NCI-H748 (cell line): ENCODE measurements at regions not wholly inside any gene's neighbourhood (a gene's known extent, or its start where the extent isn't known, plus 50 kb on each side); places are given as distances from the start of the nearest gene placed in this dataset.
"Not testable (repeated sequence)": the region's sequence is repeated elsewhere in the genome, so short reads cannot be mapped to it uniquely, and the experiment has no call there.

Source experiments
- DNase-seq: peaks from one replicate; lab custom pipeline; 2025; ENCODE audit not compliant: unreplicated experiment; lab: John Stamatoyannopoulos, UW

DNA sequence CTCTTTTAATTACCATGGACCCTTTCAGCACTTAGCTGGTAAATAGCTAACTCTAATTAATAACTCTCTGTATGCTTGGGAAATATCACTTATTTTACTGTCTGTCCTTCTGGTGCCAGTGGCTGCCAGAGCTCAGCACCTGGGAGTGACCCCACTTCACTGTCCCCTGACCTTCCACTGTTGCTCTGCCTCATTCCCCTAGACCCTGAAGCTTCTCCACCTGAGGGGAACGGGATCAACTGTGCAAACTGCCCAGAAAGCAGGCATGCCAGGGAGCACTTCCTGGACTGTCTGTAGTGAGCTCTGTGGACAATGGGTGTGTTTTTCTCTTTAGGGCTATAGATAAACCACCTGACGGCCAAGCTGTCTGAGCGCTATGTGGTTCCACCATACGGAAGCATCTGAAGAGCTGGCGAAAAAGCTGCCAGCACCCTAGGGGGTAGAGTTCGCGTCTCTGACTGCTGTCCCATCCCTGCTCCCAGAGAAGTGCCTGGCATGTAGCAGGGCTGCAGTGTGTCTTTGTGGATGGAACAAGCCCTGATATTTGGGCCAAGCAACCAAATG, 106.3 kb upstream of the FOXA2 start:
- peak; percentile 23 for DNase-seq

- DNase-seq = peak; percentile 88
These were observed 107.2 kb upstream of the FOXA2 start for GRCh38 chr20:22691369-22692118.

- no peak for DNase-seq
These were observed 107.7 kb upstream of the FOXA2 start for GRCh38 chr20:22692119-22692475.

GRCh38 chr20:22692620-22693019, 108.2 kb upstream of the FOXA2 start:
- DNase-seq = not testable (repeated sequence)

- DNase-seq = no peak
These were observed 112.4 kb upstream of the FOXA2 start for GRCh38 chr20:22696759-22697158.

DNA sequence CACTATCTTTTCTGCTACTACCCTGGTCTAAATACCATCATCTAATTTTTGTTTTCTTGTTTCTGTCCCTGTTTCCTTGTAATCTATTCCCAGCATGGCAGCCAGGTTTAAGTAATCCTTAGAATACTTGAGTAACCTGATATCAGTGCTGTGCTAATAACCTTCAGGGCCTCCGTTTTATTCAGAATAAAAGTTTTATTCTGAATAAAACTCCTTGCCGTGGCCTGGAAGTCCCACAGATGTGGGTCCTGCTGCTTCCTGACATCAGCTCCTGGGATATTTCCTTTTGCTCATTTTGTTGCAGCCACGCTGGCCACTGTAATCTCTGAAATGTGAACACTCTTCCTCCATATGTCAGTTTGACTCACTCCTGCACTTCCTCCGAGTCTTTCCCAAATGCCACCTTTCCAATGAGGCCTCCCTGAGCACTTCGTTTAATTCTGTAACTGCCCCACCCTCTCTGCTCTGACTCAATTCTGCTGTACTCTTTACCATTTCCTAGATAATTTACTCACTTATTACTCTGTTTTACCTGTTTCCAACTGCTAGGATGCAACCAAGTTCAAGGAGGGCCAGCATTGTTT, 114.0 kb upstream of the FOXA2 start:
- DNase-seq = no peak

DNA sequence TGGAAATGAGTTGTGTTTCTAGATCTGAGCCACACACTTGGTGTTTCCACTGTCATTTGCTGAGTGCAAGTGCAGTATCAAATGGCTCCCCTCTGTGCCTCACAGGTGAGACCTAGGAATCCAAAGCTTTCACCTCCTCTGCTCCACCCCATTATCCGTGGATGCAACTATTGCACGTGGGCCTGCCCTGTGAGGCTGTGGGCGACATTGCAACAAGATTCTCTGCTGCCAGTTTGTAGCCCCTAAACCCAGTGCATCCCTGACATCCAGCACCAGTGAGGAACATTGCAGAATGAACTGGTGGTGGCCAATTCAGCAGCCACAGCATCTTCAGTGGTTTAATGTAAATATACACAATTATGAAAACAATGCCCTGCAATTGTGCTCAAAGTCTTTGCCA, 115.0 kb upstream of the FOXA2 start:
- DNase-seq = no peak

- DNase-seq = peak; percentile 63
These were observed 116.0 kb upstream of the FOXA2 start for GRCh38 chr20:22700367-22700766.

- no peak for DNase-seq
These were observed 117.4 kb upstream of the FOXA2 start for GRCh38 chr20:22701679-22702308.

DNA sequence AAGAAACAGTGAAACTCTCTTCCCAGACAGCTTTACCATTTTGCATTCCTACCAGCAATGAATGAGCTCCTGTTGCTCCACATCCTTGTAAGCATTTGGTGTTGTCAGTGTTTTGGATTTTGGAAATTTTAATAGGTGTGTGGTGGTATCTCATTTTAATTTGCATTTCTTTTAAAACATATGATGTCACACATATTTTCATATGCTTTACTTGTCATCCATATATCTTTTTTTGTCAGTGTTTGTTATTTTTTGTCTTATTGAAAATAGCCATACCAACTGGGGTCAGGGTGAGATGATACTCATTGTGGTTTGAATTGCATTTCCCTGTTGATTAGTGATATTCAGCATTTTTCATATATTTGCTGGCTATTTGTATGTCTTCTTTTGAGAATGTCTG, 119.5 kb upstream of the FOXA2 start:
- DNase-seq = no peak

DNA sequence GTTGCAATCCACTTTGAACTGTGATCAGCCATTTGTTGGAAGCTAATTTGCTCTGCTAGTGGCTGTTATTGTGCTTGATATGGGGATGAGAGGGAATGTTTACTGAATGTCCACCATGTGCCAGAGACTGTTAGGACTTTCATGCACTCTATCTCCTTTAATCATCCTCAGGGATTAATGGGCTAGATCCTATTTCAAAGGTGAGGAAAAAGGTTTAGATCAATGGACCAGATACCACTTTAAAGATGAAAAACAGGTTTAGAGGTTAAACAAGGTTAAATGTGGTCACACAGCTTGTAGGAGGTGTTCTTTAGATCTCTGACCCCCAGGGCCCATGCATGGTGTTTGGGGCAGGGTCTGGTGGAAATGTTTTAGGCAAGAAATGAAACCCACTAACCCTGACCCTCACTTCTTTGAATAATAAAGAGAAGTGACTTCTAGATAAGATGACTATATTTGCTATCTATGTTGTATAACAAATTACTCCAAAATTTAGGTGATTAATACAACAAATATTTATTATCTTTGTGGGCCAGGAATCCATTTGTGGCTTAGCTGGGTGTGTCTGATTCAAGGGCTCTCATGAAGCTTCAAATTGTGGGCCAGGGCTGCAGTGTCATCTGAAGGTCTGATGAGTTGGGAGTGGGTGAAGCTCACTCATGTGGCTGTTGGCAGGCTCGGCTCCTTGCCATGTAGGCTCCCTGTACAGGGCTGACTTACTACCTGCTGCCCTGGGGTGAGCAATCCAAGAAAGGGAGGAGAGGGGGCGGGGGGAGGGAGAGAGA, 127.8 kb upstream of the FOXA2 start:
- DNase-seq = no peak

DNA sequence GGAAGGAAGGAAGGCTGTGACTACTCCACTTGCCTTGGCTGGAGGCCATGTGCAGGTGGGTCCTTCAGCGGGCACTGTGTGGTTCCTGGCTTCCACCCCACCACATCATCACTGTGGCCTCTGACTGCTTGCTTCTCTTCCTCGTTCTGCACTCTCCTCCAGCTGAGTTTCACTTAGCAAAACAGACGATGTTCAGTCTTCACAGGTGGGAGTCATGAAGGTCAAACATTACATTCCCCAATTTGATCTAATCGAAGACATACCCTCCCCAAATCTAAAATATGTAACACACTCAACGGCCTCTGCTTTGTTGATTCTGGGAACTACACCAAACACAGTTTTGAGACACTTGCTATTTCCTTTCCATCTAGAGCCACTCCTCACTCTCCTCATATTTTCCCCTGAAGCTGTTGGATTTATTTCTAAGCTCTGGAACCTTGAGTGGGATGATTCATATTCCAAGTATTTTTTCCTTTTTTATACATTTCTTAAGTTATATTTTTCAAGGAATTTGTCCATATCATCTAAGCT, 132.5 kb upstream of the FOXA2 start:
- DNase-seq = no peak

- DNase-seq = no peak
These were observed 133.1 kb upstream of the FOXA2 start for GRCh38 chr20:22717466-22717865.

- DNase-seq = peak; percentile 14
These were observed 134.8 kb upstream of the FOXA2 start for GRCh38 chr20:22719167-22719591.

DNA sequence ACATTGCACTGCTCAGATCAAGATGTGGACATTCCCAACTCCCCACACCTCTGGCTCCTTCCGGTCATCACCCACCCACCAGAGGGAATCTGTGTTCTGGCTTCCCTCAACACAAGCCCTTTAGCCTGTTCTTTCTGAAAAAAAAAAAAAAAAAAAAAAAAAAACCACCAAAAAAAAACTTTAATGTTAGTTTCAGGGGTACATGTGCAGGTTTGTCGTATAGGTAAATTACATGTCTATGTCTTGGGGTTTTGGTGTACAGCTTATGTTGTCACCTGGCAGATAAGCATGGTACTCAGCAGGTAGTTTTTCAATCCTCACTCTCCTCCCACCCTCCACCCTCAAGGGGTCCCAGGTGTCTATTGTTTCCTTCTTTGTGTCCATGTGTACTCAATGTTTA, 135.8 kb upstream of the FOXA2 start:
- DNase-seq = peak; percentile 86

DNA sequence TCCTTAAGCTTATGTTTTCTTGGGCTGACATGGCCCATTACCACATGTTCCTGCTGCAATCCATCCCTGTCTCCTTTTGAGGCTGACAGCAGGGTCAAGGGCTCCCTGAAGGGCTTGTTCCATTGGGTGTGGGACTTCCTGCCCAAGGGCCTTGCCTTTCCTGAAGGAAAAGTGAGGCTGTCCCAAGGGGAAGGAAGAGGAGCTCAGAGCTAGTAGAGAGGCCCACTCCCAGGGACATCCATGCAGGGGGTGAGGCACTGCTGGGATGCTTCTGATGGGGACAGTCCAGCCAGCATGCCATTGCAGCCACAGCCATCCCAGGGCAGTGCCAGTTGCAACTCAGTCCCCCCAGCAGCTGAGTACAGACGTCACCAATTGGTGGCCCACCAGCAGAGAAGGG, 138.4 kb upstream of the FOXA2 start:
- no peak for DNase-seq

- no peak for DNase-seq
These were observed 139.3 kb upstream of the FOXA2 start for GRCh38 chr20:22723659-22724058.

DNA sequence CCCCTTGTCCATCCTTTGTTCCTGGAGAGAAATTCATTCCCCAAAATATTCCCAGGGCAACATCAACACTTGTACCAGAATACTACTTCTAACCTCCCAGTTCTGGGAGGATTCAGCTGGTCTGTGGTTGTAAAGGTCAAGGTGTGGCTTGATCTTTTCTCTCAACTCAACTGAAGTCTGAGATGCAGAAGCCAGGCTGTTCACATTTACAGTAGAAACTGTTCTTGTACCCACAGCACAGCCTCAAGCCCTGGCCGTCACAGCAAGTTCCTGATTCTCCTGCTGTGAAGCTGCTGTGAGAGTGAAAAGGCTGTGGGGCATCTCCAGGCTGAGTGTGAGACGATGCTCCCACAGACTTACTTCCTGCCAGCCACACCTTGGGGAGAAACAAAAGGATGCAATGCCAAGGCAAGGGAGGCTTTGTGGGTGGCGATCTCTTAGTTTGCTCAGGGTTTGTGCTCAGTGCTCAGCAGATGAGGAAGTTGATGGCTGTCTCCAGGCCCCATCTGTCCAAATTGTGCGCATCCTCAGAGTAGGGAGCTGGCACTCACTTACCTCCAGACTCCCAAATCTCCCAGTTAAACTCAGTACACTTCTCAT, 143.9 kb upstream of the FOXA2 start:
- no peak for DNase-seq

- DNase-seq = no peak
These were observed 144.8 kb upstream of the FOXA2 start for GRCh38 chr20:22729180-22729579.

- no peak for DNase-seq
These were observed 145.4 kb upstream of the FOXA2 start for GRCh38 chr20:22729616-22730236.
